Gastrocnemius medialis (tissue), 4 donors: ENCODE measurements at regions not wholly inside any gene's neighbourhood (a gene's known extent, or its start where the extent isn't known, plus 50 kb on each side); places are given as distances from the start of the nearest gene placed in this dataset.

Source experiments
- CTCF ChIP-seq, 5 experiments: fragments of 450-650 bp in 3 of 5; fragments of 200-600 bp in 2 of 5; sonication (generic) in 2 of 5; IDR thresholded peaks in 4 of 5; conservative IDR thresholded peaks in 1 of 5; 1 replicate in 4 of 5; 2 replicates in 1 of 5; pipeline ENCODE4 v1.5.1; 2016 to 2019; ENCODE audit warnings: antibody characterized with exemption in 5 of 5, mild to moderate bottlenecking in 3 of 5, moderate library complexity in 3 of 5
- POLR2A ChIP-seq, 2 donors: fragments of 450-650 bp; IDR thresholded peaks; one replicate each; pipeline ENCODE4 v1.6.1; 2017; ENCODE audit warnings: antibody characterized with exemption in 2 of 2, mild to moderate bottlenecking in 2 of 2, moderate library complexity in 2 of 2

GRCh38 chr21:15410853-15411252 is 318.9 kb upstream of the USP25 start:
- TF ChIP-seq CTCF (IDR thresholded peaks at IDR 0.05 in 4 of 5, conservative IDR thresholded peaks at IDR 0.05 in 1 of 5) (no peak), POLR2A (IDR thresholded peaks at IDR 0.05) (no peak)
